WI38 (cell line): ENCODE measurements at regions not wholly inside any gene's neighbourhood (a gene's known extent, or its start where the extent isn't known, plus 50 kb on each side); places are given as distances from the start of the nearest gene placed in this dataset.

ENCODE experiments used
- H3K4me3 ChIP-seq: 2 replicates; pipeline ENCODE4 v1.5.1; 2011; ENCODE audit warnings: low read depth, mild to moderate bottlenecking, control low read depth, low read length
- CTCF ChIP-seq: IDR thresholded peaks from 2 replicates; pipeline ENCODE4 v1.5.1; 2012; ENCODE audit warnings: low read depth, mild to moderate bottlenecking, control low read depth, low read length

- no peak overlapping the region for H3K4me3 ChIP-seq
- no peak for TF ChIP-seq CTCF
Observed at GRCh38 chr1:228882041-228882770, 146.9 kb downstream of the RHOU start.

GRCh38 chr1:228882771-228883450, 147.6 kb downstream of the RHOU start:
- TF ChIP-seq CTCF, result no peak
- H3K4me3 ChIP-seq, result no peak overlapping the region

GRCh38 chr1:228883535-228883934, 148.3 kb downstream of the RHOU start:
- H3K4me3 ChIP-seq, result no peak overlapping the region
- TF ChIP-seq CTCF, result no peak

GRCh38 chr1:228884196-228884595, 148.9 kb downstream of the RHOU start:
- no peak overlapping the region for H3K4me3 ChIP-seq
- TF ChIP-seq CTCF, result no peak

GRCh38 chr1:228884615-228885566, 149.6 kb downstream of the RHOU start:
- no peak overlapping the region for H3K4me3 ChIP-seq
- no peak for TF ChIP-seq CTCF

GRCh38 chr1:228885845-228886244, 150.6 kb downstream of the RHOU start:
- H3K4me3 ChIP-seq, result no peak overlapping the region
- no peak for TF ChIP-seq CTCF
